ENCODE measurements at regions not wholly inside any gene's neighbourhood (a gene's known extent, or its start where the extent isn't known, plus 50 kb on each side); places are given as distances from the start of the nearest gene placed in this dataset.

DNA sequence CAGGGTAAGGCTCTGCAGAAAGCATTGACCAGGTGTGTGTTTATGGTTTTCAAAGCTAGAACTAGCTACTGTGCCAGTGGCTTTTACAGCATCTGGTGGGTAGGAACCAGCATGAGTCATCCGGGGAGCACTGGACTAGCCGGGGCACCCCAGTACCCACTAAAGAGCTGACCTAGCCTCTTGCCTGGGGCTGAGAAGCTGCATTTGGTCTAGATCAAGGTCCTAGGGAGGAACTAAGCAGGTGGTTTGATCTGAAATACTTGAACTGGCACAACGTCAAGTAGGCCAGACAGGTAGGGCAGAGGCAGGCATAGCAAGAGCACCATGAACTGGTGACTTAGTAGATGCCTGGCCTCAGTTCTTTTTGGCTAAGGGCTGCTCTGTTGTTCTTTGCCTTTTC is 109.8 kb upstream of the PTPRK start:
- TF ChIP-seq, protein P1, sequence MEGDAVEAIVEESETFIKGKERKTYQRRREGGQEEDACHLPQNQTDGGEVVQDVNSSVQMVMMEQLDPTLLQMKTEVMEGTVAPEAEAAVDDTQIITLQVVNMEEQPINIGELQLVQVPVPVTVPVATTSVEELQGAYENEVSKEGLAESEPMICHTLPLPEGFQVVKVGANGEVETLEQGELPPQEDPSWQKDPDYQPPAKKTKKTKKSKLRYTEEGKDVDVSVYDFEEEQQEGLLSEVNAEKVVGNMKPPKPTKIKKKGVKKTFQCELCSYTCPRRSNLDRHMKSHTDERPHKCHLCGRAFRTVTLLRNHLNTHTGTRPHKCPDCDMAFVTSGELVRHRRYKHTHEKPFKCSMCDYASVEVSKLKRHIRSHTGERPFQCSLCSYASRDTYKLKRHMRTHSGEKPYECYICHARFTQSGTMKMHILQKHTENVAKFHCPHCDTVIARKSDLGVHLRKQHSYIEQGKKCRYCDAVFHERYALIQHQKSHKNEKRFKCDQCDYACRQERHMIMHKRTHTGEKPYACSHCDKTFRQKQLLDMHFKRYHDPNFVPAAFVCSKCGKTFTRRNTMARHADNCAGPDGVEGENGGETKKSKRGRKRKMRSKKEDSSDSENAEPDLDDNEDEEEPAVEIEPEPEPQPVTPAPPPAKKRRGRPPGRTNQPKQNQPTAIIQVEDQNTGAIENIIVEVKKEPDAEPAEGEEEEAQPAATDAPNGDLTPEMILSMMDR (IDR thresholded peaks at IDR 0.05; ENCODE audit: low read length) = no peak
- TF ChIP-seq EZH2 (optimal IDR thresholded peaks at IDR 0.05; ENCODE audit: low read depth, low read length) = no peak
- no peak for TF ChIP-seq EZH2phosphoT487 (IDR thresholded peaks at IDR 0.05; ENCODE audit: low read length)

Measured in MM.1S (cell line).